HG02678 (cell line): ENCODE measurements at regions not wholly inside any gene's neighbourhood (a gene's known extent, or its start where the extent isn't known, plus 50 kb on each side); places are given as distances from the start of the nearest gene placed in this dataset.

ENCODE experiments used
- ATAC-seq: cut with Tn5 transposase; IDR thresholded peaks from one replicate; pipeline ENCODE4 v1.9.1; 2021; ENCODE audit warnings: mild to moderate bottlenecking, moderate library complexity; ENCODE audit not compliant: unreplicated experiment

- no peak for ATAC-seq
Measured at GRCh38 chr15:94535298-94536048, 304.1 kb downstream of the MCTP2 start.

GRCh38 chr15:94536549-94536948 is 305.2 kb downstream of the MCTP2 start:
- ATAC-seq, result no peak

- ATAC-seq, result no peak
Measured at GRCh38 chr15:94538280-94538679, 306.9 kb downstream of the MCTP2 start.

DNA sequence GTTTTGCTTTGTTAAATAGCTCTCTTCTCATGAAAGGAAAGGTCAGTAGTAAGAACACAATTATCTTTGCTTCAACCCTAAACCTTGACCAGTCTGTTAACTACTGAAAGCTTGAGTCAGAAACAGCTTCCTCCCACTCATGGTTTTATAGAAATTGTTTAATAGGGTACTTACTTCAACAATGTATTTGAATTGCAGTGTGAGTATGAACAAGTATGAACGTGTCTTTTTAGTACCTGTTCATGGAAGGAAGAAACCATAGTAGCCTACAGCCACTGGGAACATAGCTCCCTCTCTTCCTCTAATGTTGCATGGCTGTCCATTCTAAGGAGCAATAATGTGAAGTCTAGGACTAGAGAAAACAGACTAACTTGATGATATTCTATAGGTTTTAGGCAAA is 311.0 kb downstream of the MCTP2 start:
- no peak for ATAC-seq

GRCh38 chr15:94546808-94547207 is 315.4 kb downstream of the MCTP2 start:
- ATAC-seq, result no peak

DNA sequence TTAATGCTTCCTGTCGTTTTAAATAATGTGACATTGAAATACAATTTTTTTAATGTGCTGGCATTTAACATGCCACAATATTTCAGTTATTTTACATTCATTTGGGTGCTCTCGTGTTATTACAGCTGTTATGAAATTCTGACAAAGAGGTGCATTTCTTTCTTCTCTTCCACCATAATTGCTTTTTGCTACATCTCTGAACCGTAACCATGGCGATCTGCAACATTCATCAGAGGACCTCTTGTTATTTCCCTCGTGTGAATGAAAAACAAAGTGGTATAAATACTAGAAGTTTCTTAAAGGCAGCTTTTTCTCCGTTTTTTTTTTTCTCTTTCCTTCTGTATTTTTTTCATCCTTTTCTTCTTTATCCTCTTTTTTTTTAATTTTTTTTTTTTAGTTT is 316.4 kb downstream of the MCTP2 start:
- no peak for ATAC-seq

GRCh38 chr15:94555841-94556519 is 324.6 kb downstream of the MCTP2 start:
- no peak for ATAC-seq

GRCh38 chr15:94561036-94561689 is 329.8 kb downstream of the MCTP2 start:
- ATAC-seq, result no peak

DNA sequence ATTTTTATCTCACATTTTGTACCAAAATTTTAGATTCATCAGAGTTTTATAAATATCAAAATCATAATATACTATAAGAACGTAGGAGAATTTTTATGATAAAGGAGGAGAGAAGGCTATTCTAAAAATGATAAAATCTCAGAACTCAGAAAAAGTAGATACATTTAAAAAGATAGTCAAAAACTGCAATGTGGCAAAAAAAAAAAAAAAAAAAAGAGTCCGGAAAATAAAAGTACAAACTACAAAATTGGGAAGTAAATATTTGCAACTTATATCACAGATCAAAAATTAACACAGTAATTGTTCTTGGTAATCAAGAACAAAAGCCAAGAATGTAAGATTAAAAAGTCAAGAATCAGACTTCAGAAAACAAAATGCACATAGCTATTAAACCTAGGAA is 332.1 kb downstream of the MCTP2 start:
- no peak for ATAC-seq

DNA sequence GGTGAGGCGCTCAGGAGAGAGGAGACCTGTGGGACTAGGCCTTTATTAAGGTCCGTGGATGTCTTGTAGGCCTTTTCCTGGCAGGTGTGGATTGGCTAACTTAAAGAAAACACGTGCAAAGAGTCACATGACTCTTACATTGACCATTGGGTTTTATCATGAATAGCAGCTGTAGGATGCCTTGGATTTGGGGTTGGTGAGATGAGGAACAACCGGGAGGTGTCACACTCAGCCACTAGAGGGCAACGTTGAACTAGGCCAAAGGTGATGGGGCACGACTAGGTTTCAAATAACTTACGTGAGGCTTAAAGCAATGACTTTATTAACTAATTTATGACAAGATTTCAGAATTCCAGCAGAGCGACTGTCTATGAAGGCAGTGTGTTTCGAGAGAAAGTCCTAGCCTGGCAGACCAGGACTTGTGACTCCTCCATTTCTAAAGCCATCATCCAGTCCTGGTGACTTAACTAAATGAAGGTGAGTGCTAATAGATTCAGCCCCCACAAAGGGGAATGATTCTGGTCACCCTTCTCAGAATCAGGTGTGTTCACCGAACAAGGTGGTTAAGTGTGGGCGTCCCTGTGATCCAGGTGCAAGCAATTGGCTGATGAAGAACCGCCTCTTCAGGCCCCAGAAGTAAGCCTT is 345.6 kb downstream of the MCTP2 start:
- peak; percentile 72 for ATAC-seq

DNA sequence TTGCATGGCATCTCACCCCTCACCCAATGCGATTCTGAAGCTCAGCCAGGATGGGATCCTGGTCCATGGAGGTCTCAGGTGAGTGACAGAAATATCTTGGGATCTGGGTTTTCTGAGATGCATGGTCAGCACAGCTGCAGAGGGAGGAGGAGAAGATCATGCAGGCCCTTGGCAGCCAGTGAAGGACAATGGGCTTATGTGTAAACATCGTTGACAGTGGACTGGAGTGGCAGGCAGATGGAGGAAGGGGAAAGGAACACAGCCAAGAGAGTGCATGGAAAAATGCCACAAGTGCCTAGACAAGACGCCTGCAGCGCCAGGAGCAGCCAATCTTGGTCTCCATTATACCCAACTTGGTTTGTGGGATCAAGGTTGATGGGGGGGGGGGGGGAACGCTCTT is 347.9 kb downstream of the MCTP2 start:
- ATAC-seq, result no peak

DNA sequence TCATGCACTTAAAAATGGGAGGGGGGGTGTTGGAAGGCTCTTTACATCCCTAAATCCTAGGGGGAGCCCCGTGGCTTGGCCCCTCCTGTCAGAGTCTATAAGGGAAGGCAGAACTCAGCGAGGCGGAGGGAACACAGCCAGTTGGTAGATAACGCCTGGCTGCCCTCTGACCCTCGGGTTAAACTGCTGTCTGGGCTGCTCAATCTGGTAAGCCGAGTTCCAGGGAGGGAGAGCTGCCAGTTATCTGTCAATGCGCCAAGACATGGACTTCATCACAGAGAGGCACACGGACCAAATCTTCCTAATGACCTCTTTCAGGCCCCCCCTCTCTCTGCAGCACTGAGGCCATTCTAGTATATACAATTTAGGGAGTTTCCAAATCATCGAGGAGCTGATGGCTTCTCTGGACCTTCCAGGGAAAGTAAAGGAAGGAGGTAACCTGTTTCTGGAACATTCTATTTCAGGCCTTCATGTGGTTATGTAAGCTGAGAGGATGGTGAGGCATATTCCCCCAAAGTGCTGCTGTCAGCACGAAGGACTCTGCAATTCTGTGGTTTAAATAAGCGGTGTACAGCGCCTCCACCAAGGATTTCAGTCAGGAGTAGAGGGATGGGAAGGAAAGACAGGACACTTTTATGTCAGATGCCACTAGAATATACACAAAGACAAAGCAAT is 349.0 kb downstream of the MCTP2 start:
- ATAC-seq, result no peak

- peak; percentile 53 for ATAC-seq
Measured at GRCh38 chr15:94582368-94582767, 351.0 kb downstream of the MCTP2 start.

- peak; percentile 77 for ATAC-seq
Measured at GRCh38 chr15:94584833-94585244, 353.5 kb downstream of the MCTP2 start.

DNA sequence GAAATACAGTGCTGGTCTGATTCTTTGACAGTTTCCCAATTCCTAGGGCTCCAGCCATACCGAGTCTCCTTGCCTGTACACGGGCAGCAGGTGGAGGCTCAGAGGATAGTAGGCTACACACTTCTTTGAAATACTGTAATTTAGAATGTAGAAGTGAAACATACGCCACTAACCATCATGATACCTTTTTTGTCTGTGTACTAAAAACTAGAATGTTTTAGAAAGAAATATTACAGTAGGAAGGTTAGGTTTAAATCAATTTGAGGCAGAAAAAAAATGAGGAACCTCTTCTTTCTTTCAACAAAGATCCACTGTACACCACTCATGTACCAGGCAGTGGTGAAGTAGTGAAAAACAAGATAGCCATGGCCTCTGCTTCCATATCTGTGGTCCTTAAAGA is 354.7 kb downstream of the MCTP2 start:
- peak; percentile 66 for ATAC-seq

DNA sequence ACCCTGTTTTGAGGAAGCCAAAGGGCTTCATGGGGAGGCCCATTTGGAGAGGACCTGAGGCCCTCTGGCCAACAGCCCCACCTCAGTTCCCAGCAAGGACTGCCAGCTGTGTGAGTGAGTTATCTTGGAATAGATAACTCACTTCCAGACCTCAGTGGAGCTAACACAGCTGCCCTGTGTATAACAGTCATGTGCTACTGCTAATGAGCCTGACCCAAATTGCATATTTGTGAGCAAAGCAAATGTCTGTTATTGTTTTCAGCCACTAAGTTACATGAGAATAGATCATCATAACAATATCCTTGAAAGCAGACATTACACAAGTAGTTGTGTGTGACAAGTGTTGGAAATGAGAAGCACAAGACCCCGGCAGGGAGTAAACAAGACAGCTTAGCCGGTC is 355.8 kb downstream of the MCTP2 start:
- ATAC-seq, result no peak

- ATAC-seq, result no peak
Measured at GRCh38 chr15:94588993-94589392, 357.6 kb downstream of the MCTP2 start.

DNA sequence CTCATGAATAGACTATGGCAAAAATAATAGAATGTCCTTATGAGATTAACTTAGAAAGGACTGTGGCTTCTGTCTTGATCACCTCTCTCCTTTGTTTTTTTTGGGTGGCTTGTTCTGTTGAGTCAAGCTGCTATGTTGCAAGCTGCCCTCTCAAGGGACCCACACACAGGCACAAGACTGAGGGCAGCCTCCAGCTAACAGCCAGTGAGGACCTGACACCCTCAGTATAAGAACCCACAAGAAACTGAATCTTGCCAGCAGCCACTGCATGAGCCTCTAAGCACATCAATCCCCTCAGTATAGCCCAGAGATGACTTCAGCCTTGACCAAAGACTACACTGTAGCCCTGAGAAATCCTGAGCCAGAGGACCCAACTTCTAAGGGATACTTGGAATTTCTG is 361.1 kb downstream of the MCTP2 start:
- ATAC-seq, result no peak

GRCh38 chr15:94596707-94597106 is 365.3 kb downstream of the MCTP2 start:
- no peak for ATAC-seq

DNA sequence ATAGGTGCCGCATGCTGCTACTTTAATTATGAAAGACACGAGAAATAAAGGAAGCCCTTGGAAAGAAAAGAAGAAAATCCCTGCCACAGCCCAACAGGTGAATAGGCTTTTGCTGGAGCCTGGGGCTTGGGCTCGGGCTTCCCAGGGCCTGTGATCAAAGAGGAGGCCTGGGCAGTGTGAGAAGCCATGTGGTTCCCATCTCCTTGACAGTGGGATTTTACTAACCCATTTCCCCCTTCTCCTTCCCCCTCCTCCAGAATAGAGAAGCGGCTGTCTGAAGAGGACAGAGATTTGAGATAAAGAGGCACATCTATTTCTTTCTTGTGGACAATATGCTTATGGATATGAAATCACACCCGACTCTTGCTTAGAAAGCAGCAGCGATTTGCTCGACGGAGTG is 369.1 kb downstream of the MCTP2 start:
- no peak for ATAC-seq
